ENCODE measurements at regions not wholly inside any gene's neighbourhood (a gene's known extent, or its start where the extent isn't known, plus 50 kb on each side); places are given as distances from the start of the nearest gene placed in this dataset.

DNA sequence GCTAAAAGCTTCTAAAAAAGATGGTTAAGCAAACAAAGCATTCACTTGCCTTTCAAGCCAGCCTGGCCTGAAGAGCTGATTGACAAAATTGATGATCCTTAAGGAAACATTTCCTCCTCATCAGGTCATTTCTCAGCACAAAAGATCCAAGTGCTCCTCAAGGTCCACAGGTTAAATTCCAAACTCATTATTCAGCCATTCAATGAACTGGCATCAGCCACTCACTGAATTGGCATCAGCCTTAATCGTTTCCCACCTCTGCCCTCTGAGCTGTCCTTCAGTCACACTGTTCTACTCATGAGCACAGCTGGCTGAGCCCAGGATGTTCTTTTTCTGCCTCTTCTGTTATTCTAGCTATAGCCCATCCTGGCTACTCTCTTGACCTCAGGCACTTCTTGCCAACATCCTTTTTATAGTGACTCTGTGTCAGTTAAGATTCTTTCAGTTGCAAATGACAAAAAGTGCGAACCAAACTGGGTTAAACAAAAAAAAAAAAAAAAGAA is 147.5 kb downstream of the RAB11FIP2 start:
- 66 to 80% (median 76%) methylated on average over 2 of the region's 2 CpGs for WGBS, 3 donors
- no peaks in the 10 kb centered on the region for H3K36me3 ChIP-seq
- no peaks in the 10 kb centered on the region for H3K27me3 ChIP-seq
- no peaks in the 10 kb centered on the region for H3K9me3 ChIP-seq
- H3K4me3 ChIP-seq, result no peak overlapping the region
- no peak for DNase-seq
- no peaks in the 10 kb centered on the region for H3K4me1 ChIP-seq (ENCODE audit: insufficient read depth)
- H3K27ac ChIP-seq, result no peak overlapping the region
- intact Hi-C loops (cut with DNase I), result no loop called here
- no peak for TF ChIP-seq EP300 (IDR thresholded peaks at IDR 0.05)
- TF ChIP-seq, protein P1, sequence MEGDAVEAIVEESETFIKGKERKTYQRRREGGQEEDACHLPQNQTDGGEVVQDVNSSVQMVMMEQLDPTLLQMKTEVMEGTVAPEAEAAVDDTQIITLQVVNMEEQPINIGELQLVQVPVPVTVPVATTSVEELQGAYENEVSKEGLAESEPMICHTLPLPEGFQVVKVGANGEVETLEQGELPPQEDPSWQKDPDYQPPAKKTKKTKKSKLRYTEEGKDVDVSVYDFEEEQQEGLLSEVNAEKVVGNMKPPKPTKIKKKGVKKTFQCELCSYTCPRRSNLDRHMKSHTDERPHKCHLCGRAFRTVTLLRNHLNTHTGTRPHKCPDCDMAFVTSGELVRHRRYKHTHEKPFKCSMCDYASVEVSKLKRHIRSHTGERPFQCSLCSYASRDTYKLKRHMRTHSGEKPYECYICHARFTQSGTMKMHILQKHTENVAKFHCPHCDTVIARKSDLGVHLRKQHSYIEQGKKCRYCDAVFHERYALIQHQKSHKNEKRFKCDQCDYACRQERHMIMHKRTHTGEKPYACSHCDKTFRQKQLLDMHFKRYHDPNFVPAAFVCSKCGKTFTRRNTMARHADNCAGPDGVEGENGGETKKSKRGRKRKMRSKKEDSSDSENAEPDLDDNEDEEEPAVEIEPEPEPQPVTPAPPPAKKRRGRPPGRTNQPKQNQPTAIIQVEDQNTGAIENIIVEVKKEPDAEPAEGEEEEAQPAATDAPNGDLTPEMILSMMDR (IDR thresholded peaks at IDR 0.05), result no peak
- no peak for TF ChIP-seq POLR2A (IDR thresholded peaks at IDR 0.05)

DNA sequence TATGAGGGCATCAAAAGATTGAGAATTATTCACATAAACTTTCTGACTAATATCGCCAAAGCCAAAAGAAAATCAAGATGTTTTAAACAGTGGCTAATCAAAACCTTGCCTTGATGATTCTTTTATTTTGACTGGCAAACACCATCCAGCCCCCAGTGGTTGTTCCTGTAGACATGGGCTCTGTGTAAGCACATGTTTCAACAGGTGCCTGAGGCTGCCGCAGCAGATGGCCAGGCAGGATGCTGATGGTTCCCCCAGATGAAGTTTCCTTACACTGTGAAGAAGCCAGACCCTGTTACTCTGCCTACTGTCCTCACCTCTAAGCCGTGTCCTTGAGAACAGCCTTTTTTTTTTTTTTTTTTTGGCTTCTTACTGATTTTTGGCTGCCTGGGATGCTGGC is 146.5 kb downstream of the RAB11FIP2 start:
- intact Hi-C loops (cut with DNase I), result no loop called here
- TF ChIP-seq EP300 (IDR thresholded peaks at IDR 0.05), result no peak
- TF ChIP-seq, protein P1 (IDR thresholded peaks at IDR 0.05), result no peak
- TF ChIP-seq POLR2A (IDR thresholded peaks at IDR 0.05), result no peak

DNA sequence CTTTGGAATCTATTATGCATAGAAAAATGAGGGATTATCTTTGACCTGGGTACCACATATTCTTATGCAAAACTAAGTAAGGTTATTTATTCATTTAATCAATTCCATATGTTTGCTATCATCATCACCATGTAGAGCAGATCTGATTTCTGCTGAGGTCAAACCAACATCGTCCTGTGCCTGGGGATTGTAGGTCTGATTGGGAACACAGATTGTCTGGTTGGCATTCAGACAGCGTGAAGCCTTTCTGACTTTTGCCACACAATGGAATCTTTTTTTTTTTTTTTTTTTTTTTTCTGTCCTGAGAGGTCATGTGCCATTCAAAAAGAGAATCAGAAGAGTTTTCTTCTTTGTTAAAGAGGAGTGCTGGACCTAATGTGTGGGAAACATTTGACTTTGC is 142.9 kb downstream of the RAB11FIP2 start:
- Histone ChIP-seq H3K9me3 (no peaks in the 10 kb centered on the region), H3K36me3 (no peaks in the 10 kb centered on the region), H3K27me3 (no peaks in the 10 kb centered on the region), H3K27ac (no peak overlapping the region), H3K4me1 (ENCODE audit: insufficient read depth) (no peaks in the 10 kb centered on the region), H3K4me3 (no peak overlapping the region)
- WGBS, 3 donors, result 83 to 93% (median 92%) methylated on average over 2 of the region's 2 CpGs
- TF ChIP-seq POLR2A (IDR thresholded peaks at IDR 0.05), result no peak
- TF ChIP-seq, protein P1 (IDR thresholded peaks at IDR 0.05), result no peak
- TF ChIP-seq EP300 (IDR thresholded peaks at IDR 0.05), result no peak
- intact Hi-C loops (cut with DNase I), result no loop called here
- no peak for DNase-seq

More for the DNA sequence above, 146.5 kb downstream of the RAB11FIP2 start:
- Histone ChIP-seq H3K4me1 (ENCODE audit: insufficient read depth) (no peaks in the 10 kb centered on the region), H3K9me3 (no peaks in the 10 kb centered on the region), H3K4me3 (no peak overlapping the region), H3K27me3 (no peaks in the 10 kb centered on the region), H3K27ac (no peak overlapping the region), H3K36me3 (no peaks in the 10 kb centered on the region)
- no peak for DNase-seq
- 58 to 73% (median 65%) methylated on average over 3 of the region's 3 CpGs for WGBS, 3 donors

DNA sequence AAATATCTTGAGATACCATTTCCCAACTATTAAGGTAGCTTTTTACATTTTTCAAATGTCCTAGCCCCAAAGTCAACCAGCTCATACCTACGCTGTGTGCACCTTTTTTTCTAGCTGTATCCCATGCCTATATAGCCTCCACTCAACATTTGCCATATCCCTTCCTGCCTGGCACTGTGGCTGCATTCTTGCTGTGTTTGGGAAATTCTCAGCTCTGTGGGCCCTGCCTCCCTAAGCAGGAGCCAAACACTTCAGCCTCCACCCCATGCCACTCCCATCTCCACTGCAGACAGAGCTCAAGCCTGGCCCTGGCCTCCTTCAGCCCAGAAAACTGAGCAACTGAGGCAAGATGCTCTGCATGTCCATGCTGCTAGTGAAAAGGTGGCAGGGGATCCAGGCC is 141.3 kb downstream of the RAB11FIP2 start:
- no peaks in the 10 kb centered on the region for H3K27me3 ChIP-seq
- WGBS, 3 donors, result 94 to 97% (median 97%) methylated on average over 1 of the region's 1 CpG
- TF ChIP-seq, protein P1 (IDR thresholded peaks at IDR 0.05), result no peak
- no peak for TF ChIP-seq EP300 (IDR thresholded peaks at IDR 0.05)
- no peak for TF ChIP-seq POLR2A (IDR thresholded peaks at IDR 0.05)
- no peak overlapping the region for H3K27ac ChIP-seq
- H3K4me1 ChIP-seq (ENCODE audit: insufficient read depth), result no peaks in the 10 kb centered on the region
- no peaks in the 10 kb centered on the region for H3K9me3 ChIP-seq
- intact Hi-C loops (cut with DNase I), result no loop called here
- H3K36me3 ChIP-seq, result no peaks in the 10 kb centered on the region
- H3K4me3 ChIP-seq, result no peak overlapping the region
- no peak for DNase-seq
